H9 (cell line): ENCODE measurements at regions not wholly inside any gene's neighbourhood (a gene's known extent, or its start where the extent isn't known, plus 50 kb on each side); places are given as distances from the start of the nearest gene placed in this dataset.
"Not testable (repeated sequence)": the region's sequence is repeated elsewhere in the genome, so short reads cannot be mapped to it uniquely, and the experiment has no call there.

Experiments used
- DNase-seq: peaks from one replicate; pipeline ENCODE4 v3.0.0-alpha.2; 2017
- H2AFZ ChIP-seq: one replicate; pipeline ENCODE4 v1.6.1; 2013; ENCODE audit warnings: mild to moderate bottlenecking, low read length, control low read depth, moderate library complexity
- H2AK5ac ChIP-seq: 2 replicates; pipeline ENCODE4 v1.6.1; 2013; ENCODE audit warnings: low read length, control low read depth, mixed read lengths; ENCODE audit not compliant: insufficient read length
- H2BK120ac ChIP-seq: one replicate; pipeline ENCODE4 v1.6.1; 2013; ENCODE audit warnings: low read depth, mild to moderate bottlenecking, low read length, control low read depth, inconsistent platforms; ENCODE audit not compliant: poor library complexity, severe bottlenecking
- H2BK12ac ChIP-seq: 2 replicates; pipeline ENCODE4 v1.6.1; 2013; ENCODE audit warnings: low read length, control low read depth, mixed read lengths, low read depth; ENCODE audit not compliant: insufficient read length
- H2BK15ac ChIP-seq: 2 replicates; pipeline ENCODE4 v1.6.1; 2013; ENCODE audit warnings: low read depth, low read length, control low read depth
- H2BK20ac ChIP-seq: one replicate; pipeline ENCODE4 v1.6.1; 2013; ENCODE audit warnings: low read depth, mild to moderate bottlenecking, low read length, control low read depth, inconsistent platforms; ENCODE audit not compliant: poor library complexity, severe bottlenecking
- H2BK5ac ChIP-seq: 2 replicates; pipeline ENCODE4 v1.6.1; 2013; ENCODE audit warnings: low read length, control low read depth, mixed read lengths; ENCODE audit not compliant: insufficient read length
- H3K14ac ChIP-seq: 2 replicates; pipeline ENCODE4 v1.6.1; 2013; ENCODE audit warnings: low read length, control low read depth; ENCODE audit not compliant: insufficient read depth
- H3K18ac ChIP-seq: 2 replicates; pipeline ENCODE4 v1.6.1; 2013; ENCODE audit warnings: low read depth, mild to moderate bottlenecking, mixed read lengths, low read length, control low read depth; ENCODE audit not compliant: insufficient read length
- H3K23ac ChIP-seq: 2 replicates; pipeline ENCODE4 v1.6.1; 2013; ENCODE audit warnings: low read length, control low read depth, mixed read lengths, low read depth; ENCODE audit not compliant: insufficient read length
- H3K23me2 ChIP-seq: 2 replicates; pipeline ENCODE4 v1.6.1; 2013; ENCODE audit warnings: low read depth, mild to moderate bottlenecking, mixed read lengths, low read length, control low read depth; ENCODE audit not compliant: insufficient read length, poor library complexity, severe bottlenecking
- H3K27ac ChIP-seq: 2 replicates; pipeline ENCODE4 v1.5.1; 2013; ENCODE audit warnings: low read length, control low read depth, mixed read lengths, low read depth; ENCODE audit not compliant: insufficient read length
- H3K27me3 ChIP-seq: 2 replicates; pipeline ENCODE4 v1.6.1; 2013; ENCODE audit warnings: low read length, control low read depth, inconsistent platforms; ENCODE audit not compliant: insufficient read depth
- H3K4ac ChIP-seq: 2 replicates; pipeline ENCODE4 v1.6.1; 2013; ENCODE audit warnings: low read depth, mild to moderate bottlenecking, control low read depth, inconsistent platforms, low read length, moderate library complexity
- H3K4me1 ChIP-seq: 2 replicates; pipeline ENCODE4 v1.6.1; 2013; ENCODE audit warnings: low read length, control low read depth, inconsistent platforms; ENCODE audit not compliant: insufficient read depth
- H3K4me2 ChIP-seq: 2 replicates; pipeline ENCODE4 v1.6.1; 2013; ENCODE audit warnings: low read length, control low read depth, mixed read lengths; ENCODE audit not compliant: insufficient read length, insufficient read depth
- H3K56ac ChIP-seq: 2 replicates; pipeline ENCODE4 v1.6.1; 2013; ENCODE audit warnings: low read depth, mild to moderate bottlenecking, mixed read lengths, low read length, control low read depth; ENCODE audit not compliant: insufficient read length
- H3K79me1 ChIP-seq: 2 replicates; pipeline ENCODE4 v1.6.1; 2013; ENCODE audit warnings: low read depth, mild to moderate bottlenecking, moderate library complexity, low read length, control low read depth, inconsistent platforms; ENCODE audit not compliant: insufficient read depth, poor library complexity, severe bottlenecking
- H3K79me2 ChIP-seq: 2 replicates; pipeline ENCODE4 v1.6.1; 2013; ENCODE audit warnings: low read length, control low read depth, inconsistent platforms; ENCODE audit not compliant: insufficient read depth
- H3K9ac ChIP-seq: 2 replicates; pipeline ENCODE4 v1.6.1; 2013; ENCODE audit warnings: low read length, control low read depth, mixed read lengths; ENCODE audit not compliant: insufficient read length; ENCODE audit errors: extremely low read depth
- H3K9me3 ChIP-seq: one replicate; pipeline ENCODE4 v1.6.1; 2013; ENCODE audit warnings: low read depth, low read length, inconsistent platforms; ENCODE audit not compliant: control insufficient read depth
- H3T11ph ChIP-seq: one replicate; pipeline ENCODE4 v1.6.1; 2013; ENCODE audit warnings: mild to moderate bottlenecking, low read length, control low read depth, inconsistent platforms
- H4K20me1 ChIP-seq: one replicate; pipeline ENCODE4 v1.6.1; 2013; ENCODE audit not compliant: control insufficient read depth, insufficient read length, insufficient read depth
- H4K5ac ChIP-seq: 2 replicates; pipeline ENCODE4 v1.6.1; 2013; ENCODE audit warnings: low read depth, mild to moderate bottlenecking, mixed read lengths, low read length, control low read depth; ENCODE audit not compliant: insufficient read length
- H4K8ac ChIP-seq: replicated peaks from 2 replicates; pipeline ENCODE4 v1.6.1; 2013; ENCODE audit warnings: low read length, control low read depth, mixed read lengths, low read depth; ENCODE audit not compliant: insufficient read length
- H4K91ac ChIP-seq: 2 replicates; pipeline ENCODE4 v1.6.1; 2013; ENCODE audit warnings: low read depth, mild to moderate bottlenecking, moderate library complexity, mixed read lengths, low read length, control low read depth; ENCODE audit not compliant: insufficient read length
- H3K27ac Mint-ChIP-seq, 3 experiments: 2 replicates in 2 of 3; 3 replicates in 1 of 3; pipeline ENCODE4 v1.8.0; 2020 to 2021; ENCODE audit warnings: mixed read lengths in 3 of 3, mild to moderate bottlenecking in 1 of 3, moderate library complexity in 1 of 3
- H3K27me3 Mint-ChIP-seq: 2 replicates; pipeline ENCODE4 v1.8.0; 2021; ENCODE audit warnings: low read depth, mild to moderate bottlenecking, moderate library complexity, mixed read lengths
- H3K36me3 Mint-ChIP-seq, 3 experiments: 2 replicates in 2 of 3; 3 replicates in 1 of 3; pipeline ENCODE4 v1.8.0; 2020 to 2021; ENCODE audit warnings: low read depth in 3 of 3, mixed read lengths in 3 of 3; ENCODE audit not compliant: insufficient read depth in 1 of 3
- H3K4me1 Mint-ChIP-seq, 2 experiments: 2 replicates each; pipeline ENCODE4 v1.8.0; 2020; ENCODE audit warnings: mixed read lengths in 2 of 2
- H3K4me3 Mint-ChIP-seq, 2 experiments: 2 replicates in 1 of 2; 3 replicates in 1 of 2; pipeline ENCODE4 v1.8.0; 2020 to 2021; ENCODE audit warnings: mild to moderate bottlenecking in 2 of 2, mixed read lengths in 2 of 2, moderate library complexity in 1 of 2
- H3K9me3 Mint-ChIP-seq, 2 experiments: 2 replicates in 1 of 2; 3 replicates in 1 of 2; pipeline ENCODE4 v1.8.0; 2020; ENCODE audit warnings: mild to moderate bottlenecking in 2 of 2, mixed read lengths in 2 of 2, moderate library complexity in 1 of 2
- WGBS: extraction: QIAGEN DNeasy Blood & Tissue Kit; methylation state at CpG from one replicate; pipeline ENCODE4 v1.1.7; 2013; ENCODE audit warnings: missing lambda C conversion rate, low lambda C conversion rate, mixed read lengths; ENCODE audit not compliant: insufficient read length; ENCODE audit errors: extremely low coverage; 5-methylcytosine and 5-hydroxymethylcytosine counted together

- H2AFZ ChIP-seq, H4K20me1 ChIP-seq, H3K4ac ChIP-seq, H3T11ph ChIP-seq, H2BK5ac ChIP-seq, H2BK20ac ChIP-seq, H4K5ac ChIP-seq, H3K23me2 ChIP-seq, H3K79me1 ChIP-seq, H4K8ac ChIP-seq, H2BK15ac ChIP-seq, H3K56ac ChIP-seq, H3K79me2 ChIP-seq, H3K14ac ChIP-seq, H3K27ac Mint-ChIP-seq, H2BK120ac ChIP-seq, H3K4me1 Mint-ChIP-seq, DNase-seq, H3K27ac ChIP-seq, H4K91ac ChIP-seq, H3K4me1 ChIP-seq, H2BK12ac ChIP-seq, H3K27me3 Mint-ChIP-seq, H3K9ac ChIP-seq, H3K27me3 ChIP-seq, H3K23ac ChIP-seq, H3K4me3 Mint-ChIP-seq, H2AK5ac ChIP-seq, H3K4me2 ChIP-seq, H3K18ac ChIP-seq: not testable (repeated sequence)
- H3K9me3 ChIP-seq: peaks cover 49% of the 10 kb centered on the region
- Mint-ChIP-seq H3K36me3 (peaks cover 5 to 36% (median 23%) of the 10 kb centered on the region in 3 experiments; a peak in 6 of 7 replicates), H3K9me3 (peaks cover 83 to 89% of the 10 kb centered on the region in 2 experiments)
- WGBS: no CpG with 5 or more reads among the region's 3 CpGs
Measured at GRCh38 chr17:26982563-26982962, 311.4 kb upstream of the WSB1 start.

- peaks cover 79% of the 10 kb centered on the region for H3K9me3 ChIP-seq
- not testable (repeated sequence) for H3K4me3 Mint-ChIP-seq, H2AK5ac ChIP-seq, H3K79me1 ChIP-seq, H3K27me3 ChIP-seq, H4K5ac ChIP-seq, H3K9ac ChIP-seq, H3K23ac ChIP-seq, H3K4me1 ChIP-seq, DNase-seq, H3K27ac Mint-ChIP-seq, H2BK15ac ChIP-seq, H2BK20ac ChIP-seq, H2AFZ ChIP-seq, H3K14ac ChIP-seq, H3K27me3 Mint-ChIP-seq, H3K4ac ChIP-seq, H4K8ac ChIP-seq, H3K79me2 ChIP-seq, H2BK5ac ChIP-seq, H2BK12ac ChIP-seq, H3K23me2 ChIP-seq, H3K4me1 Mint-ChIP-seq, H4K20me1 ChIP-seq, H4K91ac ChIP-seq, H3K27ac ChIP-seq, H2BK120ac ChIP-seq, H3K4me2 ChIP-seq, H3T11ph ChIP-seq, H3K56ac ChIP-seq, H3K18ac ChIP-seq
- WGBS: no CpG with 5 or more reads among the region's 3 CpGs
- Mint-ChIP-seq H3K36me3 (peaks cover 0 to 33% (median 22%) of the 10 kb centered on the region in 3 experiments; a peak in 6 of 7 replicates), H3K9me3 (peaks cover 93 to 95% of the 10 kb centered on the region in 2 experiments)
Measured at GRCh38 chr17:26987851-26988250, 306.1 kb upstream of the WSB1 start.
